ENCODE measurements at regions not wholly inside any gene's neighbourhood (a gene's known extent, or its start where the extent isn't known, plus 50 kb on each side); places are given as distances from the start of the nearest gene placed in this dataset.

- TF ChIP-seq CTCF (IDR thresholded peaks at IDR 0.05; ENCODE audit: low read depth, low read length, missing input control) = peak; percentile 44
- TF ChIP-seq RXRA (IDR thresholded peaks at IDR 0.05) = no peak
- no peak for TF ChIP-seq YY1 (IDR thresholded peaks at IDR 0.05)
- no peak for TF ChIP-seq HNF4G (IDR thresholded peaks at IDR 0.05)
- TF ChIP-seq REST (IDR thresholded peaks at IDR 0.05) = no peak
- TF ChIP-seq TAF1 (conservative IDR thresholded peaks at IDR 0.05) = no peak
- no peak for TF ChIP-seq SP1 (IDR thresholded peaks at IDR 0.05)
- TF ChIP-seq EGR1 (IDR thresholded peaks at IDR 0.05; ENCODE audit: low read depth in 2 of 2) = no peak
- TF ChIP-seq RAD21 (IDR thresholded peaks at IDR 0.05) = peak; percentile 72 to 78
- no peak for TF ChIP-seq FOXA2 (IDR thresholded peaks at IDR 0.05)
- no peak for TF ChIP-seq JUND (IDR thresholded peaks at IDR 0.05)
- TF ChIP-seq ZBTB33 (IDR thresholded peaks at IDR 0.05) = no peak
Measured at GRCh38 chr11:106156290-106156937, 79.0 kb downstream of the AASDHPPT start.
